Cardiac muscle cell (in vitro differentiated cells and primary cell): ENCODE measurements at regions not wholly inside any gene's neighbourhood (a gene's known extent, or its start where the extent isn't known, plus 50 kb on each side); places are given as distances from the start of the nearest gene placed in this dataset.
A peak's percentile ranks its signal among the peaks of the same experiment; 100 is the strongest.

ENCODE experiments used
- DNase-seq, 2 donors: peaks; one replicate each; pipeline versions ENCODE4 v3.0.0 to v3.0.0-alpha.2; 2010 to 2017; ENCODE audit warnings: low read depth in 1 of 2, low spot score in 1 of 2
- H3K27ac ChIP-seq: fragments of 200-600 bp; sonication (generic); 2 replicates; pipeline ENCODE4 v1.5.1; 2016
- H3K27me3 ChIP-seq: fragments of 200-600 bp; sonication (generic); 2 replicates; pipeline ENCODE4 v1.6.0; 2016; ENCODE audit warnings: control low read depth
- H3K36me3 ChIP-seq: fragments of 200-600 bp; sonication (generic); 2 replicates; pipeline ENCODE4 v1.5.1; 2016; ENCODE audit warnings: control low read depth
- H3K4me1 ChIP-seq: fragments of 200-600 bp; sonication (generic); 2 replicates; pipeline ENCODE4 v1.8.1; 2017; ENCODE audit warnings: low read depth, mild to moderate bottlenecking, mixed run types
- H3K4me3 ChIP-seq: fragments of 200-600 bp; sonication (generic); 2 replicates; pipeline ENCODE4 v1.5.1; 2016; ENCODE audit warnings: mild to moderate bottlenecking
- H3K9me3 ChIP-seq: fragments of 200-600 bp; sonication (generic); 2 replicates; pipeline ENCODE4 v1.5.1; 2017; ENCODE audit warnings: low read depth, mild to moderate bottlenecking, control low read depth
- CTCF ChIP-seq: IDR thresholded peaks from 2 replicates; pipeline ENCODE4 v1.5.1; 2012; ENCODE audit warnings: low read depth, mild to moderate bottlenecking, low read length

DNA sequence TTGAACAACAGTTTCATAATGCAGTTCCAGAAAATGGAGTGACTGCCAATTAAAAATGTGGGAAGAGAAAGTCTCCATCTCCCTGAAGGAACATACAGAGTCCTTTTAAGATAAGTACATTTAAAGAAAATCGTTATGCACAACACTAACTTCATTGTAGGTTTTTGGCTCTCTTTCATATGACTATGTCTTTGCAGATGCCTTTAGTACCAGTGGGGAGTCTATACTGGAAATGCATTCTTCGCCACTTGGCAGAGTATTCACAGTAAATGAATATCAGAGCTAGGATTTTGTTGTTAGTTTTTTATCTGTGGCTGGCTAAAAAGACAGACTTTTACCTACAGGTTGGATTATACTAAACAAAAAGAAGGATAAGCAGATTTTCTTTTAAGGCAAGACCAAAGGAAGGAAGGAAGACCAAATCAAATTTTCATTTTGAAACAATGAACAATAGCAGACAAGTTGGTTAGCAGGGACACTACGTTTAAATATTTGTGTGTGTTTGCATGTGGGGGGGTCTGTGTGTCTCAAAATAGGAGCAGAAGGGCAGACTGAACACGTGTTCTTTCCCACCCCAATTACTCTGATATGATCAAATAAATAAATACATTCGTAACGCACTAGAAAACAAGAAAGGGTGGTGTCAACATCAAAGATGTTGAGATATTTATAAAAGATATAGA lies 124.5 kb downstream of the BTG1 start:
- Histone ChIP-seq H3K4me1 (peaks cover 12% of the 10 kb centered on the region), H3K27me3 (no peaks in the 10 kb centered on the region), H3K4me3 (no peak overlapping the region), H3K36me3 (no peaks in the 10 kb centered on the region), H3K27ac (peak overlapping the region; percentile 54), H3K9me3 (no peaks in the 10 kb centered on the region)
- peak in 1 of 2 donors; percentile 71 for DNase-seq
- no peak for TF ChIP-seq CTCF

DNA sequence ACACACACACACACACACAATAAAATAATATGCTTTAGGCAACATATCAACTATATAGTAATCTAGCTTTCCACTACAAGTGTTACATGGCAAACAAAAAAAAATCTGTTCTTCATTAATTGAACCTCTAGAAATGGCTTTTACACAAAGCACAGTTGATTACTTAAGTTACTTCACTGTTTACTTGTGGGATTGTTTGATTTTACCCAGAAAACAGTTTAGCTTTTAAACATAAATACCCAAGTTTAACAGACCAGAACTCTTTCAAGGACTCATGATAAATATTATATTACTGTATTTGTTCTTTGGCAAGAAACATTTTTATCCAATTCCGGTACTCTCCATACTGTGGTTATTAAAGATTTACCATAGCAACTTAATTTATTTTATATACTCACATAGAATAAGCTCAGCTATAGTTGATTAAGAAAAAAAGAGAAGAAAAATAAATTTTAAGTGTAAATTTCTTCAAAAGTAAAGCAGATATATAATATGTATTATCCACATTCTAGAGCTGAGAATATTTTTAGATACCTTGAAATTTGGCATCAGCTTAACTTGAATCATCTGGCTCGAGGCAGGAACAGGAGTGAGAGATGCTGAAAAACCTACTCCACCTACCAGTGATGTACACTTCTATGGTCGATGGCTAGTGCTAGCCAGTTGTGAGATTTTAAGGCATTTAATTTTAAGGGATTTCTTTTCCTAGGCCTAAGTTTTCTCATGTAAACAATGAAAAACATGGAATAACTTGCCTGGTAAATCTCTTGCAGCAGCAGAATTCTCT lies 126.0 kb downstream of the BTG1 start:
- no peaks in the 10 kb centered on the region for H3K27me3 ChIP-seq
- TF ChIP-seq CTCF, result no peak
- H3K4me3 ChIP-seq, result no peak overlapping the region
- H3K9me3 ChIP-seq, result no peaks in the 10 kb centered on the region
- H3K36me3 ChIP-seq, result no peaks in the 10 kb centered on the region
- no peak overlapping the region for H3K27ac ChIP-seq
- DNase-seq, result no peak
- H3K4me1 ChIP-seq, result peaks cover 12% of the 10 kb centered on the region

DNA sequence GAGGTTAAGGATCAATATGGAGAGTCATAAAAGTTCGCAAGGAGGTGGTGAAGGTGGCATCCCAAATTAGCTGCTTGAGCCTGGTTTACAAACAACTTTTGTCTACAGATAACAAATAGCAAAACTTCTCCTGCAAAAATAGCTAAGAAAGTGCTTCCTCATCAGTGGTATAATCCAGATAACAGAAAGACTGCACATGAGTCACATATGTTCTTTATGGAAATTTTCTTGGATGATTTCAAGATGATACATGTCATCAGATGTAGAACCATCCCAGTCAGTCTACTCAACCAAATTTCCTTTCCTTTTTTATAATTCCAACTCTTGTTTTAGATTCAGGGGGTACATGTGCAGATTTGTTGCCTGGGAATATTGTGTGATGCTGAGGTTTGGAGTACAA lies 133.0 kb downstream of the BTG1 start:
- Histone ChIP-seq H3K4me1 (peaks cover 9% of the 10 kb centered on the region), H3K27me3 (no peaks in the 10 kb centered on the region), H3K27ac (no peak overlapping the region), H3K36me3 (no peaks in the 10 kb centered on the region), H3K4me3 (no peak overlapping the region), H3K9me3 (no peaks in the 10 kb centered on the region)
- DNase-seq, result no peak
- no peak for TF ChIP-seq CTCF

- H3K27ac ChIP-seq, result peak overlapping the region; percentile 69
Observed at GRCh38 chr12:92010853-92011701, 134.6 kb downstream of the BTG1 start.

More at GRCh38 chr12:92010853-92011701, 134.6 kb downstream of the BTG1 start:
- Histone ChIP-seq H3K27me3 (no peaks in the 10 kb centered on the region), H3K9me3 (no peaks in the 10 kb centered on the region), H3K4me3 (no peak overlapping the region), H3K4me1 (peaks cover 11% of the 10 kb centered on the region), H3K36me3 (no peaks in the 10 kb centered on the region)
- DNase-seq, result no peak
- TF ChIP-seq CTCF, result no peak
